Activated CD4-positive, alpha-beta T cell treated with anti-CD3 and anti-CD28 coated beads, Interleukin-2, Interleukin-6, amounts not matched to agents 100 ng/mL and 50 ng/mL, durations not matched to agents 16 hours and 8 hours (primary cell): ENCODE measurements at regions not wholly inside any gene's neighbourhood (a gene's known extent, or its start where the extent isn't known, plus 50 kb on each side); places are given as distances from the start of the nearest gene placed in this dataset.

Source experiments
- DNase-seq: peaks from one replicate; pipeline ENCODE4 v3.0.0-alpha.2; 2020

GRCh38 chr10:4373098-4373497 lies 452.9 kb upstream of the AKR1E2 start:
- DNase-seq = no peak

DNA sequence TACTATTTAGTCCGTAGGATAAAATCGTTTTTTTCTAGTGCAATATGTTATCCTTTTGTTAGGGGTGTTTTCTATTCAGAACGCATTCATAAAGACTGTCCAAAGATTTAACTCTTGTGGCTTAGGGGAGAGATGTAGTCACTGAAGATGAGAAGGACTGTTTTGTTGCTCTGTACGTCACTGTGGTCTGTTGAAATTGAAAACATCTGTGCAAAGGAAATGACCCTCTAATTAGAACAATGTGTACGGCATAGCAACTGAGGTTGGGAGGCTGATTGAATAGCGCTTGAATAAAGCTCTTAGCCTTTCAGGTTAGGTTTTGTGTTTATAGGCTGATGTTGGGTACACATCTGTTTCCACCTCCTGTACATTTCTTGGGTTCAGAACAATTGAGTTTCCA lies 453.4 kb upstream of the AKR1E2 start:
- DNase-seq = no peak

DNA sequence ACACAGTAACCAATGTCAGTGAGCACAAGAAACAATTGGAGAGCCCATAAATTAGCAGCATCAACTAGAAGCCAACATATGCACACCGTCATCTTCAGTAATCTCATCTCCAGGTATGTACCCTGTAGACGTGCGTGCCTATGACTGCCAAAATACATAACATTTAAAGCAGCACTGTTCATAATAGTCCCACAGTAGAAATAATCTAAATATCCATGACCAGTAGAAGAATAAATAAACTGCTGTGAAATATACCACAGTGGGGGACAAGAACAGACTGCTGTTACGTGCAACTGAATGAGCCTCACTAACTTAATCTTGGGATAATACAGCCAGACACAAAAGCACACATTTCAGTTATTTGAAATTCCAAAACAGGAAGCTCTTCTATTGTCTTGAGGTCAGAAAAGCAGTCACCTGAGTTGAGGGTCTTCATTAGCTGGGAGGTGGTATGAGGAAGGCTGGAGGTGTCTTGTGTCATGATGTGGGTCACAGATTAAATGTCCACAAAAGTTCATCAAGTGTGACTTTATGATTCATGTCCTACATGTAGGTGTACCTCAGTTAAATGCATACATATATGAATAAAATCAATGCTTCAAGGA lies 454.2 kb upstream of the AKR1E2 start:
- DNase-seq = no peak

GRCh38 chr10:4370376-4370775 lies 455.6 kb upstream of the AKR1E2 start:
- no peak for DNase-seq

DNA sequence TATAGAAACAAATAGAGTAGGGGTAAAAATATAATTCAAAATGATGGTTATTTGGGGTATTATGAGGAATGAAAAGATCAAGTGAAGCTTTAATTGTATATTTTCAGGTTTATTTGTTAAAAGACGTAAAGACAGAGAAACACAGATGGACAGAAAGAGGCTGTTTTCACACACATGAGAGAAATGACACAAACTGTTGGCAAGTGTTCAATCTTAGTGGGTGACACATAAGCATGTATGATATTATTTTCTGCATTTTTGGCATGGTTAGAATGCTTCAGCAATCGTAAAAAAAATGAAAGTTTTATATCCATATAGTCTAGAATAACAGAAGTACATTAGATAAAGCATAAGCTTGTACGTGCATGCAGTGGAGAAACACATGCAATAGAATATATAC lies 464.4 kb upstream of the AKR1E2 start:
- no peak for DNase-seq

- no peak for DNase-seq
Observed at GRCh38 chr10:4359003-4359402, 467.0 kb upstream of the AKR1E2 start.

- DNase-seq = no peak
Observed at GRCh38 chr10:4357911-4358310, 468.1 kb upstream of the AKR1E2 start.

DNA sequence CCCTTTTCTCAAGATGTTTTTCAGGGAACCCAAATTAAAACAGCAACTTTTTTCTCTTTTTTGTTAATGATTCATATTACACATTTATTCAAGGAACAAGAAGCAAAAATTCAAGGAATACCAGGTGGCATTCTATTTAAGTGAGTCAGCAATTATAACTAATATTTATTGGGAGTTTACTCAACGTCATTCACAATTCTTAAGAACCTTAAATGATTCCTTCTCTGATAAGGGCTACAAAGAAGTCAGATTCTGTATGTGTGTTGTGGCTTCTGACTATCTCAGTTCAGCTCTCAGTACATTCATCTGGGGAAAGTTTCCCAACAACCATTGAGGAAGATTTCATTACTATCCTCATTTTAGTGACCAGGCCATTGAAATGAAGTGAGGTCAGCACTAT lies 470.7 kb upstream of the AKR1E2 start:
- DNase-seq = no peak

DNA sequence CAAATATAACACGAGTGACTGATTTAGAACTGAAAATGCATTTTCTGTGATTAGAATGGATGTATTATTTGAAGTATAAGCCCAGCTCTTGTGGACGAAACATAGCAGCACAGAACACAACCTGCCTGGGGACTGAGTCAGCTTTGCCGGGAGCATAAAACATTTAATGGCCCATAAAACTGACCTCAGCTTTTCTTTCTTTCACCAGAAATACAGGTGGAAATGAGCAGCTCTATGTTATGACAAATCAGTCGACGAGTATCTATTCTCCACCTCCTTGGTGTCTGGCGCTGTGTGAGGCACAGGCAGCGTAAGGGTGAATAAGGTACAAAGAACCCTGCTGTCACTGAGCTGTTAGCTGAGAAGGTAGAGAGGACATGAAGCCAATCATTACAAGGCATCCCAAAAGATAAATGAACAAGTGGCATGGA lies 471.6 kb upstream of the AKR1E2 start:
- no peak for DNase-seq

GRCh38 chr10:4353964-4354363 lies 472.0 kb upstream of the AKR1E2 start:
- DNase-seq = no peak

DNA sequence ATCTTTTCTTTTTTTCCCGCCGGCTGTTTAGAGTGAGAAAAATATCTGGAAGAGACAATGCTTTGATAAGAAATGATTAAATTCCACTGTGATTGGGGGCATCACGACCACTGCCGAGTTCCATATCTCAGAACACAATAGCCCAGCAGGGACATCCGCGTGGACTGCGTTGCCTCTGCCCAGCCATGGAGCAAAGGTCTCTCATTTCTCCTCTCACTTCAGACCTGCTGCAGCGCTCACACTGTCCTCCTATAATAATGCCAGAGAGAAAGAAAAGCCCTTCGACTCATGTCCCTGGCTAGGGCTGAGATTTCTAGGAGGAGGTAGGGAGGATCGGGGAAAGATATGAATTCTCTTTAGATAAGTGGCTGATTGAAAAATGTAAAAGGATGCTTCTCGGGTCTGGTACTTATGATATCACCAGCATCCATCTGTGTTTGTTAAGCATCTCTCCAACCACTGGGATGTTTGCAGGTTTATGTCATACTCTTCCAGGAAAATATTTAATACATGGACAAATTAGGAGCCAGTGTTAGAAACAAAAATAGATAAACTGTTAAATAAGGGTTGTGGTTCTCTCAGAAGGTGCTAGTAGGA lies 472.9 kb upstream of the AKR1E2 start:
- no peak for DNase-seq

- DNase-seq = no peak
Observed at GRCh38 chr10:4352414-4352961, 473.5 kb upstream of the AKR1E2 start.

GRCh38 chr10:4351723-4352413 lies 474.1 kb upstream of the AKR1E2 start:
- DNase-seq = no peak

DNA sequence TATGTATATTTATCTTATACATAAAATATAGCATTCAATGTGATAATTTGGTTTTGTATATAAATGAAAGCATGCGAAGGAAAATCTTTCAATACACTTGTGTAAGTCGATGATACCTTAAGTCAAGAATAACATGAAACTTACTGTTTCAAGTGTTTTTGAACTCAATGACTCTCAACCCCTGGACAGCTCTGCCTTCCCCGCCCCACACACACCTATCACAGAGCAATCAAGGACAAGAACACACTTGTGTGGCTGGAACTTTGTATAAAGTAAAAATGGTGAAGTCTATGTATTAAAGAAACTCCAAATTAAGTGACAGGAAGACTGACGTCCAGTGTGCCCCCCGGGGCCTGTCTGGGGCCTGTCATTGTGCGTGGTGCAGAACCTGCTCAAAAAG lies 478.6 kb upstream of the AKR1E2 start:
- no peak for DNase-seq

GRCh38 chr10:4345877-4346646 lies 479.9 kb upstream of the AKR1E2 start:
- no peak for DNase-seq

GRCh38 chr10:4344492-4344994 lies 481.5 kb upstream of the AKR1E2 start:
- DNase-seq = peak; percentile 65

DNA sequence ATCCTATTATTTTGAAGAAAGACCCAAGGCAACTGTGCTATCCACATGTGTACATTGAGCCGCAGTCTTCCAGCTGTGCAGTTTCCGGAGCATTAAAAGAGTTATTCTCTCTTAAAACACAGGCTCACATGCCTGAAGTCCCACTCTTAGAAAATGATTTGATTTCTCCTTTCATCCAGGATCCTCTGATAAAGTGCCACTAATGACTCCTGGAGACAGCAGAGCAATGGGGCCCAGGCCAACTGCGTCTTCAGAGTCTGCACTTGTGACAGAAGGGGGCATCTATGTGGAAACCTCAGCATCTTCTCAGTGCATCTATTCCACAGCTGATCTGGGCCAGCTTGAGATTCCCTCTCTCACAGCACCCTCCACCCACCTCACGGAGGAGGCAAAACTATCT lies 482.1 kb upstream of the AKR1E2 start:
- DNase-seq = no peak

- DNase-seq = no peak
Observed at GRCh38 chr10:4343091-4343490, 482.9 kb upstream of the AKR1E2 start.

DNA sequence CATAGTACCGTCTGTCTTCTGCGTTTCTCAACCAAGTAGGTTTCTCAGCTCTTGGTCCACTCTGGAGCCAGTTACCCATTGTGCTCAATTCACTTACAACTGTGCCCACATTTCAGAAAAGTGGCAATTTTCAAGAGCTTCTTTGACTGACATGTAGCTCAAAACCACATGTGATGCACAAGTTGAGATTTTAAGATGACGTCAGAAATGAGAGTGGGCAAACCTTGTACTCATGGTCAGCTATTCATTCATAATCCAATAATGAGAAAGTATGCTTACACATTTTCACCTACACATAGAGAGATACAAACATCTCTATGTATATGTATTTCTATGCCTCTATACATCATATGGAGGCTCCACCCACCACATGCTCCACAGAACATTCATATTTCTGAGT lies 487.2 kb upstream of the AKR1E2 start:
- no peak for DNase-seq

- DNase-seq = no peak
Observed at GRCh38 chr10:4337563-4337962, 488.4 kb upstream of the AKR1E2 start.

DNA sequence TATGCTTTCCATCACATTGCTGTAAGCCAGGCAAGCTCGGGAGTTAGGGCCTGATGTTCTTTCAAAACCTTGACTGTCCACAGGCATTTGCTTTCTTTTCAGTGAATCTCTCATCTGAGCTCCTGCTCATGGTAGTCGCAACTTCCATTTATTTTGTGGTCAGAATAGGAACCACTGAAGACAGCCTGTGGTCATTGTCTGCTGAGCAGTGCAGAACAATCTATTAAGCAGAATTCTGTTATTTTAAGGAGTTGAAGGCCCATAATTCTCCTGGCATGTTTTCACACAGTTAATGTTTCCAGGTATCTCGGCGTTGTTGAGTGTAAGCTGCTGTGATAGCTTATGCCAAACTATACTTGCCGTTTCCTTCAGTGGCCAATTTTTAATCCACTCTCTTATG lies 491.1 kb upstream of the AKR1E2 start:
- DNase-seq = no peak

DNA sequence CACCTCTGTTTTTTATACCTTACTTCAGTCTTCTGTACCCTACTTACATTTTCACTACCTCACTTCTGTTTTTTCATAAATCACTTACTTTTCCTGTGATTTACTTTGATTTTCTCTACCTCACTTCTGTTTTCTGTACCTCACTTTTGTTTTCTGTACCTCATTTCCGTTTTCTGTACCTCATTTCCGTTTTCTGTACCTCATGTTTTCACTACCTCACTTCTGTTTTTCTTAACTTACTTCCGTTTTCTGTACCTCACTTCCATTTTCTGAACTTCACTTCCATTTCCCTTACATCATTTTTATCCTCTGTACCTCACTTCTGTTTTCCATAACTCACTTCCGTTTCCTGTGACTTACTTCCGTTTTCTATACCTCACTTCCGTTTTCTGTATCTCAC lies 492.0 kb upstream of the AKR1E2 start:
- no peak for DNase-seq

GRCh38 chr10:4333459-4333894 lies 492.5 kb upstream of the AKR1E2 start:
- no peak for DNase-seq
